ENCODE measurements at regions not wholly inside any gene's neighbourhood (a gene's known extent, or its start where the extent isn't known, plus 50 kb on each side); places are given as distances from the start of the nearest gene placed in this dataset.

DNA sequence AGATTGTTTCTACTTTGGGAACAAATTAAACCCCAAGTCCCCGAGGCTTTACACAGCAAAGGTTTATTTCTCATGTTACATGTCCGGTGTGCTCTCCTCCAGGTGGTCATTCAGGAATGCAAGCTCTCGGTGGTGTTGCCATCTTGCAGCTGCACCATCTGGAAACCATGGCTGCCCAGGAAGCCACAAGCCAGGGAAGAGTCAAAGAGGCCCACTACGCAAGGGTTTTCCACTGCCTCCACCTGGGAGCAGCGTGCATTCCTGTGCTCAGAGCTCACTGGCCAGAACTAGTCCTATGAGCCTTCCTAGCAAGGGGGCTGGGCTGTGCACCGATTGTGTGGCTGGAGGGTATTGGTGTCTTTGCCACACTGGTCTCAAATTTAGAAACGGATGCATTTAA lies 128.8 kb upstream of the FOXF1 start (continued):
- TF ChIP-seq ZBTB33 (IDR thresholded peaks at IDR 0.05; ENCODE audit: extremely low read depth, insufficient replicate concordance, low read length) = no peak

DNA sequence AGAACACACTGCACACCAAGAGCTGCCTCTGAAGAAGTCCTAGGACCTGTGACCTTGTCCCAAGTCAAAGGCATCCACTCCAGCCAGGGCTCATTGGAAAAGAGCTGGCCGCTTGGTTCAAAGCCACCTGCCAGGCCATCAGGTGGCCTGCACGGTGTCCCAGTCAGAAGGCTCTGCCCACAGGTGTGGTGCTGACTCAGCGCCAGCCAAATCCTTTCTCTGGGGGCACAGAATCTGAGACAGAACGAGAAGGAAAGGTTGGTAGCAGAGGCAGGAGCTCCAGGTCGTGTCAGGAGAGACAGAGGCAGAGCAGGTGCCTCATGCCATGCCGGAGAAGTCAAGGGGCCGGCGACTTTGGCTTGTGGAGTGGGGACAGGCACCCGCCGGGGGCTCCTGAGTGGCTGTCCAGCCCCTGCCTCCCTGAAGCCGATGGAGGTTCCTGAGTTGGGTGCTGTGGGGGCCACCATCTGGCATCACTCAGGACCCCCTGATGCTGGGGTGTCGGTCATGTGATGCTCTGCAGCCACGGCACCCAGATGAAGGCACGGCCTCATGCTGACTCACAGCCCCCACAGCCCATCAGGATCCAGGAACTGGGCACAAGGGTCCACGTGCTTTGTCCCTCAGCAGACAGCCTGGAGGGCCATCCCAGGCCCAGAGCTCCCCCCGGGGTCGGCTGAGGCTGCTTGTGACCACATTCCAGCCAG lies 128.1 kb upstream of the FOXF1 start:
- H3K36me3 ChIP-seq (ENCODE audit: control insufficient read depth in 1 of 2, insufficient read depth in 2 of 2, low read length in 2 of 2) = no peaks in the 10 kb centered on the region
- no peaks in the 10 kb centered on the region for H3K9me2 ChIP-seq (ENCODE audit: insufficient read depth)
- peaks cover 9 to 26% of the 10 kb centered on the region in 2 experiments; a peak in 3 of 4 replicates for H3K4me1 ChIP-seq (ENCODE audit: control insufficient read depth in 1 of 2, insufficient read depth in 2 of 2, low read length in 2 of 2)
- no peak overlapping the region for H3K27ac ChIP-seq (ENCODE audit: low read depth, low read length)
- no peak for TF ChIP-seq ZFX (IDR thresholded peaks at IDR 0.05)
- TF ChIP-seq CBX3 (IDR thresholded peaks at IDR 0.05; ENCODE audit: low read depth) = no peak
- TF ChIP-seq CEBPB (IDR thresholded peaks at IDR 0.05; ENCODE audit: low read depth) = no peak
- no peak for TF ChIP-seq ZNF274 (IDR thresholded peaks at IDR 0.05; ENCODE audit: low read depth, low read length)
- no peak for TF ChIP-seq RAD21 (IDR thresholded peaks at IDR 0.05; ENCODE audit: low read depth)
- TF ChIP-seq TCF7L2 (IDR thresholded peaks at IDR 0.05; ENCODE audit: borderline replicate concordance, extremely low read depth, insufficient read depth, insufficient read length) = no peak
- TF ChIP-seq ATF3 (IDR thresholded peaks at IDR 0.05) = no peak
- no peak for ATAC-seq
- ChIA-PET CTCF (no interaction called here), RAD21 (ENCODE audit: low non-redundant PET in 1 of 2, low total read pairs in 2 of 2, uncharacterized antibody in 2 of 2, unreplicated experiment in 2 of 2) (no interaction called here), POLR2A (interaction anchor here (1.1 to 1.8 kb wide), 2 partner anchors 14 to 27 kb away, joined by 5 read pairs; no protein-coding TSS in a partner anchor)
- no peak overlapping the region for H3K4me3 ChIP-seq (replicated peaks in 1 of 2; ENCODE audit: low read depth in 1 of 2, low read length in 2 of 2)
- no peak for DNase-seq (ENCODE audit: low read depth, low spot score)
- H2AFZ ChIP-seq (ENCODE audit: low read depth, low read length, poor library complexity, severe bottlenecking) = no peak overlapping the region
- BruUV-seq (replicated peaks) = no TSS peak
- no peaks in the 10 kb centered on the region for H3K9me3 ChIP-seq (ENCODE audit: control insufficient read depth in 1 of 2, insufficient read depth in 1 of 2, low read depth in 1 of 2, low read length in 2 of 2)
- H3K4me2 ChIP-seq (ENCODE audit: low read length) = no peak overlapping the region
- no peaks in the 10 kb centered on the region for H4K20me1 ChIP-seq (ENCODE audit: insufficient read depth)
- H3K27me3 ChIP-seq (ENCODE audit: insufficient read depth, low read length) = no peaks in the 10 kb centered on the region
- no peaks in the 10 kb centered on the region for H3K79me2 ChIP-seq (ENCODE audit: insufficient read depth, low read length)
- intact Hi-C loops (cut with micrococcal nuclease) = no loop called here
- no peak overlapping the region for H3K9ac ChIP-seq (ENCODE audit: low read length)
